Liver (tissue), 8 donors: ENCODE measurements at regions not wholly inside any gene's neighbourhood (a gene's known extent, or its start where the extent isn't known, plus 50 kb on each side); places are given as distances from the start of the nearest gene placed in this dataset.
"Not testable (repeated sequence)": the region's sequence is repeated elsewhere in the genome, so short reads cannot be mapped to it uniquely, and the experiment has no call there.

ENCODE experiments used
- DNase-seq: peaks from one replicate; pipeline ENCODE4 v3.0.0-alpha.2; 2017; ENCODE audit warnings: low spot score
- H3K27ac ChIP-seq, 2 donors: one replicate each; pipeline ENCODE4 v1.7.0; 2013; ENCODE audit warnings: inconsistent platforms in 2 of 2, low read length in 2 of 2, control low read depth in 1 of 2, low read depth in 1 of 2, mild to moderate bottlenecking in 1 of 2
- H3K27me3 ChIP-seq, 4 donors: one replicate each; pipeline versions ENCODE4 v1.6.1 to v1.7.0; 2013; ENCODE audit warnings: low read length in 3 of 4, inconsistent platforms in 1 of 4, mild to moderate bottlenecking in 1 of 4, moderate library complexity in 1 of 4; ENCODE audit not compliant: control insufficient read depth in 4 of 4, insufficient read depth in 4 of 4
- H3K36me3 ChIP-seq, 4 donors: one replicate each; pipeline versions ENCODE4 v1.6.1 to v1.7.0; 2013; ENCODE audit warnings: low read length in 3 of 4, mild to moderate bottlenecking in 3 of 4, low read depth in 1 of 4, moderate library complexity in 1 of 4; ENCODE audit not compliant: control insufficient read depth in 4 of 4, insufficient read depth in 3 of 4
- H3K4me1 ChIP-seq, 4 donors: one replicate each; pipeline versions ENCODE4 v1.6.1 to v1.7.0; 2013; ENCODE audit warnings: low read length in 3 of 4, mild to moderate bottlenecking in 3 of 4, moderate library complexity in 1 of 4; ENCODE audit not compliant: control insufficient read depth in 4 of 4, insufficient read depth in 4 of 4
- H3K4me3 ChIP-seq, 3 donors: one replicate each; pipeline versions ENCODE4 v1.6.1 to v1.7.0; 2013; ENCODE audit warnings: low read length in 3 of 3, control low read depth in 1 of 3, low read depth in 1 of 3, mild to moderate bottlenecking in 1 of 3
- H3K9ac ChIP-seq, 2 donors: one replicate each; pipeline ENCODE4 v1.7.0; 2013; ENCODE audit warnings: low read length in 2 of 2, mild to moderate bottlenecking in 2 of 2, moderate library complexity in 2 of 2, control low read depth in 1 of 2, low read depth in 1 of 2
- H3K9me3 ChIP-seq, 4 donors: one replicate each; pipeline versions ENCODE4 v1.6.1 to v1.7.0; 2013; ENCODE audit warnings: low read length in 3 of 4; ENCODE audit not compliant: control insufficient read depth in 4 of 4
- ATF3 ChIP-seq: IDR thresholded peaks from 2 replicates; pipeline ENCODE4 v1.6.1; 2016; ENCODE audit warnings: antibody characterized with exemption
- CTCF ChIP-seq: fragments of 150-350 bp; IDR thresholded peaks from 2 replicates; pipeline ENCODE4 v1.5.1; 2017; ENCODE audit warnings: improper control_type of control experiment, low read depth, low read length; ENCODE audit not compliant: missing input control
- EGR1 ChIP-seq, 2 donors: IDR thresholded peaks; 2 replicates each; pipeline ENCODE4 v1.6.1; 2016 to 2018; ENCODE audit warnings: antibody characterized with exemption in 2 of 2, low read depth in 2 of 2
- FOXA1 ChIP-seq: IDR thresholded peaks from 2 replicates; pipeline ENCODE4 v1.6.1; 2016; ENCODE audit warnings: antibody characterized with exemption
- FOXA2 ChIP-seq: IDR thresholded peaks from 2 replicates; pipeline ENCODE4 v1.6.1; 2016; ENCODE audit warnings: antibody characterized with exemption
- GABPA ChIP-seq, 2 donors: IDR thresholded peaks in 1 of 2; conservative IDR thresholded peaks in 1 of 2; 2 replicates each; pipeline ENCODE4 v1.6.1; 2016; ENCODE audit warnings: antibody characterized with exemption in 2 of 2, mild to moderate bottlenecking in 1 of 2, moderate library complexity in 1 of 2
- HNF4A ChIP-seq, 2 donors: conservative IDR thresholded peaks; 2 replicates each; pipeline ENCODE4 v1.6.1; 2016; ENCODE audit warnings: antibody characterized with exemption in 2 of 2, mild to moderate bottlenecking in 2 of 2
- HNF4G ChIP-seq: IDR thresholded peaks from 2 replicates; pipeline ENCODE4 v1.6.1; 2016; ENCODE audit warnings: antibody characterized with exemption
- JUND ChIP-seq, 2 donors: IDR thresholded peaks; 2 replicates each; pipeline ENCODE4 v1.6.1; 2016; ENCODE audit warnings: antibody characterized with exemption in 2 of 2
- MAX ChIP-seq: IDR thresholded peaks from 2 replicates; pipeline ENCODE4 v1.6.1; 2016; ENCODE audit warnings: antibody characterized with exemption
- NR2F2 ChIP-seq: IDR thresholded peaks from 2 replicates; pipeline ENCODE4 v1.6.1; 2016; ENCODE audit warnings: antibody characterized with exemption
- RAD21 ChIP-seq, 2 donors: IDR thresholded peaks; 2 replicates each; pipeline ENCODE4 v1.6.1; 2016; ENCODE audit warnings: antibody characterized with exemption in 2 of 2, mild to moderate bottlenecking in 2 of 2
- REST ChIP-seq: IDR thresholded peaks from 2 replicates; pipeline ENCODE4 v1.6.1; 2016; ENCODE audit warnings: antibody characterized with exemption, mild to moderate bottlenecking
- RXRA ChIP-seq, 2 donors: IDR thresholded peaks; 2 replicates each; pipeline ENCODE4 v1.6.1; 2017 to 2018; ENCODE audit warnings: antibody characterized with exemption in 2 of 2, mild to moderate bottlenecking in 1 of 2
- SP1 ChIP-seq: IDR thresholded peaks from 2 replicates; pipeline ENCODE4 v1.6.1; 2018; ENCODE audit warnings: antibody characterized with exemption, mild to moderate bottlenecking
- TAF1 ChIP-seq: conservative IDR thresholded peaks from 2 replicates; pipeline ENCODE4 v1.6.1; 2016; ENCODE audit warnings: antibody characterized with exemption, mild to moderate bottlenecking
- YY1 ChIP-seq: IDR thresholded peaks from 2 replicates; pipeline ENCODE4 v1.6.1; 2016; ENCODE audit warnings: antibody characterized with exemption, mild to moderate bottlenecking
- ZBTB33 ChIP-seq: IDR thresholded peaks from 2 replicates; pipeline ENCODE4 v1.6.1; 2016; ENCODE audit warnings: antibody characterized with exemption
- whole genome bisulfite sequencing: extraction: QIAGEN DNeasy Blood & Tissue Kit; methylation state at CpG from one replicate; pipeline ENCODE4 v1.1.7; 2013; 5-methylcytosine and 5-hydroxymethylcytosine counted together
- donor health status: healthy.
- donor health status: healthy.
- donor health status: healthy.
- donor health status: healthy.
- donor health status: healthy.

GRCh38 chr5:145395151-145395550, 440.0 kb downstream of the PRELID2 start:
- H3K4me1 ChIP-seq, H3K9me3 ChIP-seq, H3K27ac ChIP-seq, H3K4me3 ChIP-seq, H3K36me3 ChIP-seq, H3K9ac ChIP-seq, H3K27me3 ChIP-seq, DNase-seq: not testable (repeated sequence)
- WGBS = 62% methylated on average over 7 of the region's 7 CpGs

GRCh38 chr5:145393426-145393825, 441.7 kb downstream of the PRELID2 start:
- Histone ChIP-seq H3K4me3 (no peak overlapping the region), H3K36me3 (no peaks in the 10 kb centered on the region), H3K27ac (no peak overlapping the region), H3K9ac (no peak overlapping the region), H3K9me3 (no peaks in the 10 kb centered on the region), H3K27me3 (no peaks in the 10 kb centered on the region), H3K4me1 (no peaks in the 10 kb centered on the region)
- 72% methylated on average over 3 of the region's 3 CpGs for WGBS
- no peak for DNase-seq
- TF ChIP-seq YY1 (no peak), NR2F2 (no peak), FOXA1 (no peak), HNF4G (no peak), CTCF (no peak), ATF3 (no peak), GABPA (IDR thresholded peaks at IDR 0.05 in 1 of 2, conservative IDR thresholded peaks at IDR 0.05 in 1 of 2) (no peak), ZBTB33 (no peak), HNF4A (conservative IDR thresholded peaks at IDR 0.05) (no peak), RAD21 (IDR thresholded peaks at IDR 0.05) (no peak), FOXA2 (no peak), MAX (no peak), JUND (IDR thresholded peaks at IDR 0.05) (no peak), TAF1 (no peak), RXRA (IDR thresholded peaks at IDR 0.05) (no peak), EGR1 (IDR thresholded peaks at IDR 0.05; ENCODE audit: low read depth in 2 of 2) (no peak), SP1 (no peak), REST (no peak)
